GM18499 (cell line): ENCODE measurements at regions not wholly inside any gene's neighbourhood (a gene's known extent, or its start where the extent isn't known, plus 50 kb on each side); places are given as distances from the start of the nearest gene placed in this dataset.
"Not testable (repeated sequence)": the region's sequence is repeated elsewhere in the genome, so short reads cannot be mapped to it uniquely, and the experiment has no call there.

ENCODE experiments used
- ATAC-seq: cut with Tn5 transposase; IDR thresholded peaks from one replicate; pipeline ENCODE4 v1.9.1; 2021; ENCODE audit warnings: moderate number of reproducible peaks; ENCODE audit not compliant: insufficient read depth, unreplicated experiment

DNA sequence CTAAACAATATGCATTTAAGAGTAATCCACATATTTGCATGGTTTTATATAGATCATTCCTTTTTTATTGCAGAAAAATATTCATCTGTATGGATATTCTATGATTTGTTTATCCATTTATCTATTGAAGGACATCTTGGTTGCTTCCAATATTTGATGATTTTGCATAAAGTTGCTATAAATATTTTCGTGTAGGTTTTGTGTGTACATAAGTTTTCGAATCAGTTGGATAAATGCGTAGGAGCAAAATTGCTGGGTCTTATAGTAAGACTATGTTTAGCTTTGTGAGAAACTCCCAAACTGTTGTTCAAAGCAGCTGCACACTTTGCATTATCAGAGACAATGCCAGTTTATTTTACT, 971.2 kb downstream of the DIPK2A start:
- no peak for ATAC-seq

DNA sequence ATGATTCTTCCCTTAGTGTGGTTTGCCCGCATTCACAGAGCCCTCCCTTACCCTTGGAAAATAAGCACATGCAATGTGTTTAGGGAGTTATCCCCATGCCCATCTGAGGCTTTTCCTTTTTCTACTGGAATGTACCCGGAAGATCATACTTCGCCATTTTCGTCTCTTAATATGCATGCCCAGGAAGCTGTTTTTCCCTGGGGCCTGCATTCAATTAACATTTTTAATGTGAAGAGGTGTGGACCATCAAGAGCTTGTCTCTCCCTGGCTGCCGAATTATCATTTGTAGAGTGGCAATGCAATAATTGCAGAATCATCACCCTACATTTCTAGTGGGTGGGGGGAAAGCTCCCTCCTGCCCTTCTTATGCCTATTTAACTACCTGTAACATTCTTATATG, 976.3 kb downstream of the DIPK2A start:
- no peak for ATAC-seq

DNA sequence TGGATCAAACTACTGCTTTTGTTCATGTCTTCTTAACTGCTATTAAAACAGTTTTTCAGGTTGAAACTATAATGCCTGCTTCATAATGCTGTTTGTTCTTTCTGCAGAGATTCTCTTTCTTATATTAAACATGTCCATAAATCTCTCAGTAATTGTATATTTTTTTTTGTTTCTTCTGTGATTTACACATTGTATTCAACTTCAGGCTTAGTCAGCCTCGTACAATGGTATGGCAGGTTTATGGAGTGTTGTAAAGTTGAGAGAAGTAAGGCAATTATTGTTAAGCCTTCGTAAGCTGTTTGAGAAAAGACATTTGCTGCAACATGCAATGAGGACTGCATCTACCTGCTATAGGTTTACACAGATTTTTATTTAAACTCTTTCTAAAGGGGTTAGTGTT, 977.1 kb downstream of the DIPK2A start:
- no peak for ATAC-seq

DNA sequence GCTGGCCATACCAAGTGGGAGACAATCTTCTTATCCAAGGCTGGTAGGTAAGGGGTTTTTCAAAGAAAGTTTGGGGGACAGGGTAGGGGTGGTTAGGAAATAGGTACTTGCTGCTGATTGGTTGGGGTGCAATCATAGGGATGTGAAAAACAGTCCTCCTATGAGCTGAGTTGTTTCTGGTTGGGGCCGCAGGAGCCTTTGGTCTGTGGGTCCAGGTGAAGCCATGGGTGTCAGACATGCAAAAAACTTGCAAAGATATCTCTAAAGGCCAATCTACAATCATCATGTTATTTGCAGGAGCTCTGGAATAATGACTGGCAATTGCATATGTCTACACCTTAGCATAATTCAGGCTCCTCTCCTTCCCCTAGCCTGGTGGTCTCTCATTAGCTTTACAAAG, 982.3 kb downstream of the DIPK2A start:
- no peak for ATAC-seq

DNA sequence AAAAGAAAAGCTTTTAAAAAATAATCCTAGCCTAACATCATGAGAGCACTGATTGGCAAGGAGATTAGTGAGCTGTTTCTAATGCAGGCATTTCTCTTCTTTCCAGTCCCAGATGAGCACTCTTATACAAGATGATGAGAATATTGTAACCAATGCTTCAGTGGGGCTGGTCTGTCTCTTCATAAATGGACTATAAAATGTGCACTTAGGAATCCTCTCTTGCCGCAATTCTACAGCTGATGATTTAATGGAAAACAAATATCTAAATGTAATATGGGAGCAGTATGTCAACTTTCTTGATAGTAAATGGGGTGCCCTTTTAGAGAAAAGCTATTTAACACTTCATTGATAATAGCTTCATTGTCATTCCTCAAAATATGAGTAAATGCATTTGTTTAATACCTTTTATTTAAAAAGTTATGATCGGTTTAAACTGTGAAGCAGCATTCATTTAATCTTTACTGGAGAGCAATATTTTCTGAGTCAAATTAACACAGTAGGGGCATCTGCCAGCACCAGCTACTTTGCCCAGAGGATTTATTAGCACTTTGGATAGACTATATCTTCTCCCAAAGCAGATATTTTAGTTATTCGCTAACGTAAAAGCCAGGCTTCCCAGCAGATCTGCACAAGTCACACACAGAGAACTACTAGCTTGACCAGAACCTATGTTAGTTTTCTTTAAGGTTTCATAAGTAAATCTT, 985.9 kb downstream of the DIPK2A start:
- ATAC-seq: no peak

DNA sequence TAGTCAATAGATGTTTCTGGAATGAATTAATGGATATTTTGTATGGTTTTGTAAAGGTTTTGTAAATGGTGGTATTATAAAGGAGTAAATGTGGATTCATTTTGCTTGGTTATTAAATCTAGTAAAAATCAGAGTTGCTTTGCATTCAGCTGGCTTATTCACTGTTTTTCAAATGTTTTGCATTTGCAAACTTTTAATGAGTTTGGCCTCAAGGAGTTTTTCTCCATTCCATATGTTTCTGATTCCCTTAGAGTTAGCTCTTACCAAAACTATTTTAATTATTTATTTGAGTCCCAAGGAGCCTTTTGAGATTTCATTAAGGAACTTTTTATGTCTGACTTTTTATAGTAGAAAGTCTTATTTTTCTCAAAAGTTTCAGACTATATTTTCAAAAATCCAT, 992.2 kb downstream of the DIPK2A start:
- ATAC-seq: no peak

DNA sequence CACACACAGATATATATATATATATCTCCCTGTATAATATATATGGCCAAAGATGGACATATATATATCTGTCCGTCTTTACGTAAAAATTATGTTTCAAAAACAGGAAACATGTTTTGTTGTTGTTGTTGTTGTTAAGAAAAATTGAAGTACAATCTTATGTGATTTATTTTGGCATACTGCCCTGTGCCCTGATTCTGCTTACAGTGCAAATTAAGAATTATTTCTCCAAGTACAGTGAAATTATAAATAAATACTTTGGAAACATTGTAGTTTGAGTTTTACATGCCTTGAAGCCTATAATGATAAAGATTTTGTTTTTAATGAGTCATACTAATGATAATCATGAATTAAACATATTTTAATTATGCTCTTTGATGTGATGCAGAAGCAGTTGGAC, 994.9 kb downstream of the DIPK2A start:
- no peak for ATAC-seq

DNA sequence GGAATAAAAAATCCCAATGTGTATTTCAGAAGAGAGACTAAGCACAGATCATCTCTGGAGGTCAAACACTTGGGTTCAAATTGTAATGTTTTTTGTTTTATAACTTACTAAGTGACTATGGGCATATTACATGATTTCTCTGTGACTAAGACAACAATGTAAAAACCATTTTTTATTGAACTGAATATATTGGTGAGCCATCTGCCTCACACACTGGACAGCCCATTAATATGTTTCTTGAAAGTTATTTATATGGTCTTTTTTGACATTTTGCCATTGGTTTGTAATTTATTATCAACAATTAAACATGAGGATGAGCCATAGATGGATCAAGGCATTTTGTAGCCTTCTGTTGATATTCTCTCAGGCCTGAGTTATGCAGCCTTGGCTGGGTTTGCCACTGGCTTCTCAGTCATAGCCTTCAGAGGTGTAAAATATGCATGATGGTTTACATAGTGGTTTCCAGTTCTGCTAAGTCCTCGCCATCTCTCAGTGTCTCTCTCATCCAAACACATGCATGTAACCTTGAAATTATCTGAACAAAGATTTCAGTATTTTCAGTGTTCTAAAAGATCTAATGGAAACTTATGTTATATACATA, 997.2 kb downstream of the DIPK2A start:
- no peak for ATAC-seq

DNA sequence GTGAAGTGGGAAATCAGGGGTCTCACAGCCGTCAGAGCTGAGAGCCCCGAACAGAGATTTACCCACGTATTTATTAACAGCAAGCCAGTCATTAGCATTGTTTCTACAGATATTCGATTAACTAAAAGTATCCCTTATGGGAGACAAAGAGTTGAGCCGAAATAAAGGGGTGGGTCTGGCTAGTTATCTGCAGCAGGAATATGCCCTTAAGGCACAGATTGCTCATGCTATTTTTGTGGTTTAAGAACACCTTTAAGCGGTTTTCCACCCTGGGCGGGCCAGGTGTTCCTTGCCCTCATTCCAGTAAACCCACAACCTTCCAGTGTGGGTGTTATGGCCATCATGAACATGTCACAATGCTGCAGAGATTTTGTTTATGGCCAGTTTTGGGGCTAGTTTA, 1012.9 kb downstream of the DIPK2A start:
- not testable (repeated sequence) for ATAC-seq

DNA sequence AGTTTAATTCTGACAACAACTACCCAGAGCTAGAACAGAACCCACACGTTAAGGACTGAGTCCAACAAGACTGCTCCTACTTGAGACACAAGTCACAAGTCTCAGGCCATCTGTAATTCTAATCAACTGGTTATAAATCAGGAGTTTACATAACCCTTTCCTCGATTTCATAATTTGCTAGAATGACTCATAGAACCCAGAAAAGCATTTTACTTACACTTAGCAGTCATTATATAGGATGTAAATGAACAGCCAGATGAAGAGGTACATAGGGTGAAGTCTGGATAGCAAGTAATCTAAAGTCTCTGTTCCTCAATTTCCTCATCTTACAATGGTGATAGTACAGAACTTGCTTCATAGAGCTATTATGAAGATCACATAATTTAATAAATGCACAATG, 1018.2 kb downstream of the DIPK2A start:
- no peak for ATAC-seq

DNA sequence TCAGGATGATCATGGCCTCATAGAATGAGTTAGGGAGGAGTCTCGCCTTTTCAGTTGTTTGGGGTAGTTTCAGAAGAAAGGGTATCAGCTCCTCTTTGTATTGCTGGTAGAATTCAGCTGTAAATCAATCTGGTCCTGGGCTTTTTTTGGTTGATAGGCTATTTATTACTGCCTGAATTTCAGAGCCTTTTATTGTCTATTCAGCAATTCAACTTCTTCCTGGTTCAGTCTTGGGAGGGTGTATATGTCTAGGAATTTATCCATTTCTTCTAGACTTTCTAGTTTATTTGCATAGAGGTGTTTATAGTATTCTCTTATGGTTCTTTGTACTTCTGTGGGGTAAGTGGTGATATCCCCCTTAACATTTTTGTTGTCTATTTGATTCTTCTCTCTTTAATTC, 1024.2 kb downstream of the DIPK2A start:
- ATAC-seq: no peak

DNA sequence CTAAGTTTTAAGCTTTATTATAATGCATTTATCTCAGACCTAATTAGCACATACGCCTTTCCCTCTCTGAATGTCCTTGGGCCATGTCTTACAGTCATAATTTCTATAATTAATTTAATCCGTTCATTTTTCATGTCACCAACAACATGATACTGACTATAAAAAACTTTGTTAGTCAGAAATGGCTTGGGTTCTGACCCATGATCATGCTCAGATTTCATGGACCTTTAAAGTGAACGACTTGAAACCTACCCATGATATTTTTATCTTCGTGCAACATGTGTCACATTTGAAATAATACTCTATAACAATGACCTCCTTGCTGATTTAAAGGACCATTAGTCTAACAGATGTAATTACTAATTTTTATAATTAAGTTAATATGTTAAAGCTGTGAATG, 1033.8 kb downstream of the DIPK2A start:
- no peak for ATAC-seq

DNA sequence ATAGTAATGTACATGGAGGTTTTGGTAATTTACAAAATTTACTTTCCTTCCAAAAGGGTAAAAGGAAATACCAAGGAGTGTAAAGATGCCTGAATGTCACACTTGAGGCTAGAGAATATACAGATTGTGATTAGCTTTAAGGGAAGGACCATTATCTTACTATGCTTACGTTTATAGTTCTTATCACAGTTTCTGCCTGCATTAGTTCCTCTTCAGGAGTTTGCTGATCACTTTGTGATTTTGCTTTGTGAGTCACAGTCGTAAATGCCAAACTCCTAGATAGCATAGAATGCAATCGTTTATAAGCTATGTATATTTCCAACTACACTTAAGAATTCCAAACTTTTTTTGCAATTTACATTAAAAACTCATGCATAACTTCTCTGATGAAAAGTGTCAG, 1034.6 kb downstream of the DIPK2A start:
- ATAC-seq: no peak

DNA sequence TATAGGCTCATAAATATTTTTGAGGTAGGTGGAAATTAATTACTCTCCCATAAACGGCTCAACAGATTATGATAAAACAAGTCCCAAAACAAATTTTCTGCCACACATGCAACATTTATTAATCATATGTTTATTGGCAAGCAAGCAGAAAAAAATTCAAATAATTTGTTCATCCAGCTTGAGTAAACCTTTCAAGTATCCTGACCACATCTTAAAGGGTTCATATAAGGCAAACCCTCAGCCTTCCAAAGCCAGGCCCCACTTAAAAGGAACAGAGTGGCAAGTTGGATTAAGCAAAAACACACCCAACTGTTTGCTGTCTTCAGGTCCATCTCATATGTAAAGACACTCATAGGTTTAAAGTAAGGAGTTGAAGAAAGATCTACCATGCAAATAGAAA, 1042.3 kb downstream of the DIPK2A start:
- ATAC-seq: no peak

DNA sequence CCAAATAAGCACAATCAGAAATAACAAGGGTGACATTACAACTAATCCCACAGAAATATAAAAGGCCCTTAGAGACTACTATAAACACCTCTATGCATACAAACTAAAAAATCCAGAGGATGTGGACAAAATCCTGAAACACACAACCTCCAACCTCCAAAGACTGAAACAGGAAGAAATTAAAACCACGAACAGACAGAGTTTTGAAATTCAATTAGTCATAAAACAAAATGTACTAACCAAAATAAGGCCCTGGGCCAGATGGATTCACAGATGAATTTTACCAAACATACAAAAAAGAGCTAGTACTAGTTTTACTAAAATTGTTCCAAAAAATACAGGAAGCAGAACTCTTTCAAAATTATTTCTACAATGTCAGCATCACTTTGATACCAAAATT, 1043.6 kb downstream of the DIPK2A start:
- ATAC-seq: no peak

DNA sequence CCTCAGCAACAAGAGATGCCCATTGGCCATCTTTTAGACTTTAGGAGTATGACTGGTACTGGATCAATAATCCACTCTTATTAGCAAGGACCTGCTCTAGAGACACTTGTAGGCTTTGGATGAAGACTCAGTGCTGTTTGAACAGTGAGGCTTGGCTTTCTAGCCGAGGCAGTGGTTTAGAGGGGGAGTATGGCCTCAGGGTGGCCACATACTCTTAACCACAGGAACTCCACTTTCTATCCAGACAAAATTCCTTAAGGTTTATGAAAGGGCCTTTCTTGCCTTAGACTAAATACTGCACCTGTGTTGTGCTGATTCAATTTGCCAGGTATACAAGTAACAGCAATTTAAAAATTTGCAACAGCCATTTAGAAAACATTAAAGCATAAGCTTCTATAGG, 1046.3 kb downstream of the DIPK2A start:
- ATAC-seq: no peak

DNA sequence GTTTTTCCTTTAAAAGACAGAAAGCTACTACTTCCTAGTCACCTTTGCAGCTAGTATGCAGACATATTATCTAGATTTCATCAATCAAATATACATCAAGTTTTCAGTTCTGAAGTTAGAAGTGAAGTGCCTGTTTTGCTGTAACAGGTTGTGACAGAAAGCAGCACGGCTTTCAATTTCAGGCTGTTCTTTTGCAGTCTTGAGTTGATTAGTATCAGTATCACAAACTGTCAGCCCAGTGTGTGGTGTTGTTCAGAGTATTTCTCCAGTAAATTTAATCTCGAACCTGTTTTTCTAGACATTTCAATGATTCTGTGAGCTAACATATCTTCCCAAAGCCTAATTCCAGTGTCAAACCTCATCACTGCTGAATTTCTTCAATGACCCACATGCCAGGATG, 1050.8 kb downstream of the DIPK2A start:
- ATAC-seq: no peak

DNA sequence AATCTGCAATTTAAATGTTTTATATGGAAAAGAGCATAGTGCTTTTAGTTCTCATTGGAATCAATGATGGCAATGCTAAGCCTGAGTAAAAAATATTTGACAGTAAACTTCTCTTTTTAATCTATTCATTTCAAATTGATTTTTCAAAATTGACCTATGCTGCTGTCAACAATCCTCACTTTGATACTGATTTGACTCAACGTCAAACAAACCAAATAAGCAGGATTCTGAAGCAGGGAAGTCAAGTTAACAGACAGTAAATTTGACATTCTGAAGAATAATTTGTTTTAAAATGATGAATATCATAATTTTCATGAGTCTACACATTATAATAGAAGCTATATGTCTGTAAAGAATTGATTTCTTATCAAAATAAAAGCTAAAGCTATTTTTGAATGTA, 1053.1 kb downstream of the DIPK2A start:
- ATAC-seq: no peak

DNA sequence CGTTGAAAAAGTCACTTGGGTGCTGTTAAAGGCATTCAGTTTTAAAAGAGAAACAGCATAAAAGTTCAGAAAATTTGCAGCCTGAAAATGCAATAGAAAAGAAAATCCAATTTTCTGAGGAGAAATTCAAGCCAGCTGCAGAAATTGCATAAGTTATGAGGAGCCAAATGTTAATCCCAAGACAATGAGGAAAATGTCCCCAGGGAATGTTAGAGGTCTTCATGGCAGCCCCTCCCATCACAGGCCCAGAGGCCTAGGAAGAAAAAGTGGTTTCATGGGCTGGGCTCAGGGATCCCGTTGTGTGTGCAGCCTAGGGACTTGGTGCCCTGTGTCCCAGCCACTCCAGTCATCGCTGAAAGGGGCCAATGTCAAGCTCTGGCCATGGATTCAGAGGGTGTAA, 1055.6 kb downstream of the DIPK2A start:
- ATAC-seq: not testable (repeated sequence)

DNA sequence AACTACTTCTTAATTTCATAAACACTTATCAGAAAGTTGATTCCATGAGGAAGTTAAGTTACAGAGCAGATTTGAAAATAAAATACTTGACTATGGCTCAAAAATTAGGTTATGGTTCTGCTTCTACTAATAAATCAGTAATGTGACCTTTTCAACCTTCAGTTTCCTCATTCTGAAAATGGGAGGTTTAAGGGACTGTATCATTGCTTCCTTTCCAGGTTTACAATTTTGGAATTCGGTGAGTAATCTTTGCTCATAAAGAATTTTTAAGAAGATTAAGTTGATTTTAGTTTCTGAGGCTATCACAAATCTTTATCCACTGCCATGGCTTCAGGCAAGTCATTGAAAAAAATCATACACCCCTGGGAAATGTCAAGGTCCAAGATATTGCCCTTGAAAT, 1061.2 kb downstream of the DIPK2A start:
- ATAC-seq: no peak

DNA sequence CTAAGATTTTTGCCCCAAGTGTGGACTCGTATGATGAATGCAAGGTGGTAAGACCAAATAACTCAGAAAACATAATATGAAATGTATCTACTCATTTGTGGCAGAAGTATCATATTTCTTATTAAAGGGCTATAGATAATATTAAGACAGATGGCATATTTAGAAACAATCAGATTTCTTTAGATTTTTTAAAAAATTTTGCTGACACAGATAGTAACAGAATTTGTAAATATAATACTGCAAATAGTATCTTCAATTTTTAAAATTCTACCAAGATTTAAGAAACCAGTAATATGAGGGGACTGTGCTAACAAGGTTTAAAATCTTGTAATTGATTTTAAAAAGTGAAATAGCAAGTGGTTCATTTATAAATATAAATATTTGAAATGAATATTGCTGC, 1064.1 kb downstream of the DIPK2A start:
- ATAC-seq: no peak

DNA sequence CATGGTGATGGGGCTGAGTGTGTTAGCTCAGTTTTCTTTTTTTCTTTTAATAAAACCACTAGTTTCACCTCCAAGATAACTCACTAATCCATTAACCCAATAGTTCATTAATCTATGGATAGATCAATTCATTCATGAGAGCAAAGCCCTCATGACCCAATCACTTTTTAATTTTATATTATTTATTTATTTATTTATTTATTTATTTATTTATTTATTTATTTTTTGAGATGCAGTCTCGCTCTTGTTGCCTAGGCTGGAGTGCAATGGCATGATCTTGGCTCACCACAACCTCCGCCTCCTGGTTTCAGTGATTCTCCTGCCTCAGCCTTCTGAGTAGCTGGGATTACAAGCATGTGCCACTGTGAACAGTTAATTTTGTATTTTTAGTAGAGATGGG, 1082.4 kb downstream of the DIPK2A start:
- ATAC-seq: not testable (repeated sequence)
